DOHH2 (cell line): ENCODE measurements at regions not wholly inside any gene's neighbourhood (a gene's known extent, or its start where the extent isn't known, plus 50 kb on each side); places are given as distances from the start of the nearest gene placed in this dataset.
"Not testable (repeated sequence)": the region's sequence is repeated elsewhere in the genome, so short reads cannot be mapped to it uniquely, and the experiment has no call there.

Source experiments
- H3F3A ChIP-seq: fragments of 200-600 bp; sonication (generic), shearing (Covaris generic); 2 replicates; pipeline ENCODE4 v1.6.0; 2016; ENCODE audit warnings: antibody characterized with exemption, mild to moderate bottlenecking; ENCODE audit not compliant: control insufficient read depth, insufficient read depth
- H3K27ac ChIP-seq: fragments of 200-600 bp; sonication (generic); 2 replicates; pipeline ENCODE4 v1.5.1; 2014; ENCODE audit warnings: low read depth, mild to moderate bottlenecking, low read length, moderate library complexity
- H3K27me3 ChIP-seq: fragments of 200-600 bp; sonication (generic); 2 replicates; pipeline ENCODE4 v1.6.1; 2014; ENCODE audit warnings: mild to moderate bottlenecking, low read length, mixed read lengths; ENCODE audit not compliant: control insufficient read depth
- H3K36me3 ChIP-seq: fragments of 200-600 bp; sonication (generic); 2 replicates; pipeline ENCODE4 v1.6.1; 2014; ENCODE audit warnings: mild to moderate bottlenecking, low read length, moderate library complexity, mixed read lengths; ENCODE audit not compliant: control insufficient read depth
- H3K4me1 ChIP-seq: fragments of 200-600 bp; sonication (generic); 2 replicates; pipeline ENCODE4 v1.6.1; 2014; ENCODE audit warnings: mild to moderate bottlenecking, low read length, mixed read lengths; ENCODE audit not compliant: control insufficient read depth
- H3K4me2 ChIP-seq: fragments of 200-600 bp; sonication (generic); 2 replicates; pipeline ENCODE4 v1.6.0; 2014; ENCODE audit warnings: mild to moderate bottlenecking, low read length, moderate library complexity
- H3K4me3 ChIP-seq: fragments of 200-600 bp; sonication (generic); 2 replicates; pipeline ENCODE4 v1.5.1; 2014; ENCODE audit warnings: mild to moderate bottlenecking, low read length, mixed read lengths
- H3K79me2 ChIP-seq: fragments of 200-600 bp; sonication (generic); 2 replicates; pipeline ENCODE4 v1.6.1; 2014; ENCODE audit warnings: mild to moderate bottlenecking, low read length, mixed read lengths; ENCODE audit not compliant: control insufficient read depth
- H3K9me2 ChIP-seq: fragments of 200-600 bp; sonication (generic); replicated peaks from 2 replicates; pipeline ENCODE4 v1.6.1; 2014; ENCODE audit warnings: mild to moderate bottlenecking, low read length, mixed read lengths; ENCODE audit not compliant: control insufficient read depth
- H3K9me3 ChIP-seq: fragments of 200-600 bp; sonication (generic); 2 replicates; pipeline ENCODE4 v1.6.1; 2014; ENCODE audit warnings: antibody characterized with exemption, low read length, mixed read lengths; ENCODE audit not compliant: control insufficient read depth, insufficient read depth
- H4K20me1 ChIP-seq: fragments of 200-600 bp; sonication (generic); 2 replicates; pipeline ENCODE4 v1.6.0; 2014; ENCODE audit warnings: low read depth, mild to moderate bottlenecking, antibody characterized with exemption, low read length, moderate library complexity; ENCODE audit not compliant: control insufficient read depth, insufficient read depth
- CTCF ChIP-seq: fragments of 200-600 bp; sonication (generic); IDR thresholded peaks from one replicate; pipeline ENCODE4 v1.5.1; 2014; ENCODE audit warnings: antibody characterized with exemption, mild to moderate bottlenecking, low read depth, low read length; ENCODE audit not compliant: poor library complexity, severe bottlenecking
- EZH2phosphoT487 ChIP-seq: fragments of 200-600 bp; sonication (generic); IDR thresholded peaks from 2 replicates; pipeline ENCODE4 v1.6.1; 2017; ENCODE audit warnings: borderline replicate concordance, mild to moderate bottlenecking, antibody characterized with exemption, low read length, moderate library complexity, mixed read lengths

- no peaks in the 10 kb centered on the region for H3K27me3 ChIP-seq
- H3K9me2 ChIP-seq, result no peaks in the 10 kb centered on the region
- H3K4me2 ChIP-seq, result no peak overlapping the region
- H4K20me1 ChIP-seq, result no peaks in the 10 kb centered on the region
- TF ChIP-seq CTCF (no peak), EZH2phosphoT487 (no peak)
- H3K27ac ChIP-seq, result no peak overlapping the region
- no peak overlapping the region for H3K4me3 ChIP-seq
- no peaks in the 10 kb centered on the region for H3K9me3 ChIP-seq
- no peaks in the 10 kb centered on the region for H3K36me3 ChIP-seq
- H3F3A ChIP-seq, result no peaks in the 10 kb centered on the region
- H3K79me2 ChIP-seq, result no peaks in the 10 kb centered on the region
- H3K4me1 ChIP-seq, result no peaks in the 10 kb centered on the region
Observed at GRCh38 chr21:19049567-19049966, 646.0 kb upstream of the TMPRSS15 start.

DNA sequence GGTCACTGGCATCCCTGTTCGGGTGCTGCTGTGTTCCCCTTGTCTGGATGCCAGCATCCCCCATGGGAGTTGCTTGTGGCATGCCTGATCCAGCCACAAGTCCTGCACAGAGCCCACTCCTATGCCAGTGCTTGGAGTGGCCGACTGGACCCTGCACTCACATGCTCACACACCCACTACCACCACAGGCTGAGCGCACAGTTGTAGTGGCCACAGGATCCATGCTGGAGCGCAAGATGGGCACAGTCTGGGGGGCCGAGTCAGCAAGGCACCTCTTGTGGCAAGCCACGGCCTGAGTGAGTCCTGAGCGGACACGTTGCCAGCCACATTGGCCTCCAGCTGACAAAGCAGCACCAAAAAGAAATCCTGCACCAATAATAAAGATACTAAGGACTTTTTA, 661.6 kb upstream of the TMPRSS15 start:
- no peaks in the 10 kb centered on the region for H3K79me2 ChIP-seq
- H3K36me3 ChIP-seq, result no peaks in the 10 kb centered on the region
- TF ChIP-seq CTCF, result no peak
- TF ChIP-seq EZH2phosphoT487, result no peak
- no peak overlapping the region for H3K4me2 ChIP-seq
- H4K20me1 ChIP-seq, result no peaks in the 10 kb centered on the region
- peaks cover 7% of the 10 kb centered on the region; the same call in 1 of the 2 replicates for H3K9me3 ChIP-seq
- H3K27ac ChIP-seq, result no peak overlapping the region
- H3F3A ChIP-seq, result no peaks in the 10 kb centered on the region
- no peaks in the 10 kb centered on the region for H3K27me3 ChIP-seq
- no peak overlapping the region for H3K4me3 ChIP-seq
- H3K4me1 ChIP-seq, result no peaks in the 10 kb centered on the region
- H3K9me2 ChIP-seq, result no peaks in the 10 kb centered on the region

DNA sequence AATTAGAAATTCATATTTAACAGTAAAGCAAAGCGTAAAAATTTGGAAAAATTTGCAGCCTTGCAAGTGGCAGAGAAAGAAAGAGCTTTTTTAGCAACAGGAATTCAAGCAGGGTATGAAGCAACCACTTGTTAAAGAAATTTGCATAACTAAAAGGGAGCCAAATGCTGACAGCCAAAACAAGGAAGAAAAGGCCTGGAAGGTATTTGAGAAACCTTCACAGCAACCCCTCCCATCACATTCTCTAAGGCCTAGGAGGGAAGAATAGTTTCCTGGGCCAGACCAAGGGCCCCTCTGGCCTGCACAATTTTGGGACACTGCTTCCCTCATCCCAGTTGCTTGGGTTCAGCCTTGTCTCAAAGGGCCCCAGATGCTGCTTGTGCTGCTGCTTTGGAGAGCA, 672.4 kb upstream of the TMPRSS15 start:
- Histone ChIP-seq H3K4me3 (no peak overlapping the region), H3K36me3 (no peaks in the 10 kb centered on the region), H3K9me2 (no peaks in the 10 kb centered on the region), H3K4me1 (no peaks in the 10 kb centered on the region), H4K20me1 (no peaks in the 10 kb centered on the region), H3K27me3 (no peaks in the 10 kb centered on the region), H3K4me2 (no peak overlapping the region), H3K27ac (no peak overlapping the region), H3K79me2 (no peaks in the 10 kb centered on the region), H3K9me3 (peaks cover 6% of the 10 kb centered on the region; the same call in 1 of the 2 replicates), H3F3A (no peaks in the 10 kb centered on the region)
- TF ChIP-seq CTCF (no peak), EZH2phosphoT487 (no peak)

GRCh38 chr21:19109694-19110093, 706.1 kb upstream of the TMPRSS15 start:
- no peaks in the 10 kb centered on the region for H3K27me3 ChIP-seq
- H4K20me1 ChIP-seq, result no peaks in the 10 kb centered on the region
- TF ChIP-seq EZH2phosphoT487 (no peak), CTCF (no peak)
- H3K36me3 ChIP-seq, result no peaks in the 10 kb centered on the region
- H3K79me2 ChIP-seq, result no peaks in the 10 kb centered on the region
- H3K4me2 ChIP-seq, result no peak overlapping the region
- no peaks in the 10 kb centered on the region for H3K4me1 ChIP-seq
- H3K9me3 ChIP-seq, result no peaks in the 10 kb centered on the region
- no peak overlapping the region for H3K27ac ChIP-seq
- no peaks in the 10 kb centered on the region for H3F3A ChIP-seq
- no peaks in the 10 kb centered on the region for H3K9me2 ChIP-seq
- no peak overlapping the region for H3K4me3 ChIP-seq

DNA sequence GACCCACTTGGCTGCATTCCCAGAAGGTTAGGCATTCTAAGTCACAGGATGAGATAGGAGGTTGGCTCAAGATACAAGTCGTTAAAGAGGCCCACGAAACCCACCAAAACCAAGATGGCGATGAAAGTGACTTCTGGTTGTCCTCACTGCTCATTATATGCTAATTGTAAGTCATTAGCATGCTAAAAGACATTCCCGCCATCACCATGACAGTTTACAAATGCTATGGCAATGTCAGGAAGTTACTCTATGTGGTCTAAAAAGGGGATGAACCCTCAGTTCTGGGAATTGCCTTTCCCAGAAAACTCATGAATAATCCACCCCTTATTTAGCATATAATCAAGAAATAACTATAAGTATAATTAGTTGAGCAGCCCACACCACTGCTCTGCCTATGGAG, 715.7 kb upstream of the TMPRSS15 start:
- H3K36me3 ChIP-seq, H3K4me3 ChIP-seq, H3K27ac ChIP-seq, H4K20me1 ChIP-seq, H3K9me2 ChIP-seq, H3K4me2 ChIP-seq, H3F3A ChIP-seq, H3K9me3 ChIP-seq, H3K4me1 ChIP-seq, H3K27me3 ChIP-seq, H3K79me2 ChIP-seq: not testable (repeated sequence)
